OCI-LY1 (cell line): ENCODE measurements at regions not wholly inside any gene's neighbourhood (a gene's known extent, or its start where the extent isn't known, plus 50 kb on each side); places are given as distances from the start of the nearest gene placed in this dataset.

Experiments used
- H2AFZ ChIP-seq: fragments of 200-600 bp; sonication (generic), shearing (Covaris generic); 2 replicates; pipeline ENCODE4 v1.6.0; 2014; ENCODE audit warnings: antibody characterized with exemption, mild to moderate bottlenecking, low read length
- H3F3A ChIP-seq: fragments of 200-600 bp; sonication (generic), shearing (Covaris generic); 2 replicates; pipeline ENCODE4 v1.6.0; 2014; ENCODE audit warnings: mild to moderate bottlenecking, antibody characterized with exemption, low read length, moderate library complexity; ENCODE audit not compliant: insufficient read depth
- H3K27ac ChIP-seq: fragments of 200-600 bp; sonication (generic); 2 replicates; pipeline ENCODE4 v1.5.1; 2014; ENCODE audit warnings: low read length, mixed run types, mild to moderate bottlenecking, low read depth; ENCODE audit not compliant: poor library complexity, severe bottlenecking
- H3K27me3 ChIP-seq: fragments of 200-600 bp; sonication (generic); 2 replicates; pipeline ENCODE4 v1.6.0; 2014; ENCODE audit warnings: antibody characterized with exemption, mild to moderate bottlenecking, low read length, moderate library complexity; ENCODE audit not compliant: insufficient read depth
- H3K36me3 ChIP-seq: fragments of 200-600 bp; sonication (generic); 2 replicates; pipeline ENCODE4 v1.6.1; 2014; ENCODE audit warnings: mild to moderate bottlenecking, antibody characterized with exemption, low read length, moderate library complexity, mixed read lengths; ENCODE audit not compliant: insufficient read depth
- H3K4me1 ChIP-seq: fragments of 200-600 bp; sonication (generic); 2 replicates; pipeline ENCODE4 v1.5.1; 2014; ENCODE audit warnings: mild to moderate bottlenecking, low read length, moderate library complexity; ENCODE audit not compliant: insufficient read depth, severe bottlenecking
- H3K4me2 ChIP-seq: fragments of 200-600 bp; sonication (generic), shearing (Covaris generic); 2 replicates; pipeline ENCODE4 v1.6.1; 2014; ENCODE audit warnings: low read length
- H3K4me3 ChIP-seq: fragments of 200-600 bp; sonication (generic); 2 replicates; pipeline ENCODE4 v1.5.1; 2014; ENCODE audit warnings: low read length, low read depth, mild to moderate bottlenecking, mixed read lengths; ENCODE audit not compliant: poor library complexity, severe bottlenecking
- H3K79me2 ChIP-seq: fragments of 200-600 bp; shearing (Covaris generic); 2 replicates; pipeline ENCODE4 v1.6.1; 2016; ENCODE audit warnings: mixed run types, low read length, mixed read lengths; ENCODE audit not compliant: insufficient read depth
- H3K9ac ChIP-seq: fragments of 200-600 bp; sonication (generic), shearing (Covaris generic); 2 replicates; pipeline ENCODE4 v1.6.1; 2014; ENCODE audit warnings: mild to moderate bottlenecking, low read length, mixed read lengths
- H3K9me2 ChIP-seq: fragments of 200-600 bp; sonication (generic), shearing (Covaris generic); 2 replicates; pipeline ENCODE4 v1.6.1; 2014; ENCODE audit warnings: low read depth, mild to moderate bottlenecking, low read length, mixed read lengths
- H3K9me3 ChIP-seq: fragments of 200-600 bp; shearing (Covaris generic); 2 replicates; pipeline ENCODE4 v1.6.1; 2014; ENCODE audit warnings: low read length, mixed read lengths
- H4K20me1 ChIP-seq: fragments of 200-600 bp; sonication (generic), shearing (Covaris generic); 2 replicates; pipeline ENCODE4 v1.6.0; 2016; ENCODE audit warnings: mild to moderate bottlenecking, low read length; ENCODE audit not compliant: insufficient read depth
- CTCF ChIP-seq: fragments of 200-600 bp; sonication (generic), shearing (Covaris generic); IDR thresholded peaks from 2 replicates; pipeline ENCODE4 v1.5.1; 2017; ENCODE audit warnings: mild to moderate bottlenecking, antibody characterized with exemption, low read length, moderate library complexity, mixed read lengths
- EZH2 ChIP-seq: fragments of 200-600 bp; sonication (generic), shearing (Covaris generic); IDR thresholded peaks from 2 replicates; pipeline ENCODE4 v1.8.0; 2017; ENCODE audit warnings: borderline replicate concordance, mixed run types, mild to moderate bottlenecking, antibody characterized with exemption, low read length, moderate library complexity, mixed read lengths

GRCh38 chr2:67339234-67339885 lies 57.8 kb upstream of the ETAA1 start:
- TF ChIP-seq EZH2 (no peak), CTCF (no peak)
- H3K27ac ChIP-seq, result no peak overlapping the region

GRCh38 chr2:67340133-67341011 lies 56.8 kb upstream of the ETAA1 start:
- Histone ChIP-seq H3K9me2 (no peaks in the 10 kb centered on the region), H4K20me1 (no peaks in the 10 kb centered on the region), H3F3A (no peaks in the 10 kb centered on the region), H3K4me1 (no peaks in the 10 kb centered on the region), H3K4me3 (no peak overlapping the region), H3K9me3 (no peaks in the 10 kb centered on the region), H3K27me3 (no peaks in the 10 kb centered on the region), H2AFZ (no peak overlapping the region), H3K36me3 (no peaks in the 10 kb centered on the region), H3K4me2 (no peak overlapping the region), H3K79me2 (no peaks in the 10 kb centered on the region), H3K27ac (no peak overlapping the region), H3K9ac (no peak overlapping the region)
- TF ChIP-seq EZH2, result no peak
- TF ChIP-seq CTCF, result no peak

More at GRCh38 chr2:67339234-67339885, 57.8 kb upstream of the ETAA1 start:
- Histone ChIP-seq H3K9ac (no peak overlapping the region), H3K9me3 (no peaks in the 10 kb centered on the region), H3K4me1 (no peaks in the 10 kb centered on the region), H3K9me2 (no peaks in the 10 kb centered on the region), H3K79me2 (no peaks in the 10 kb centered on the region), H3K27me3 (no peaks in the 10 kb centered on the region), H3K4me3 (no peak overlapping the region), H2AFZ (no peak overlapping the region), H3F3A (no peaks in the 10 kb centered on the region), H3K4me2 (no peak overlapping the region), H4K20me1 (no peaks in the 10 kb centered on the region), H3K36me3 (no peaks in the 10 kb centered on the region)

GRCh38 chr2:67341012-67341318 lies 56.2 kb upstream of the ETAA1 start:
- H3K4me2 ChIP-seq, result no peak overlapping the region
- no peak overlapping the region for H3K27ac ChIP-seq
- H3K27me3 ChIP-seq, result no peaks in the 10 kb centered on the region
- no peak overlapping the region for H3K9ac ChIP-seq
- H3K4me3 ChIP-seq, result no peak overlapping the region
- no peaks in the 10 kb centered on the region for H3K4me1 ChIP-seq
- no peak for TF ChIP-seq EZH2
- TF ChIP-seq CTCF, result no peak
- no peaks in the 10 kb centered on the region for H3K79me2 ChIP-seq
- no peaks in the 10 kb centered on the region for H3F3A ChIP-seq
- H3K9me3 ChIP-seq, result no peaks in the 10 kb centered on the region
- H2AFZ ChIP-seq, result no peak overlapping the region
- H3K9me2 ChIP-seq, result no peaks in the 10 kb centered on the region
- no peaks in the 10 kb centered on the region for H4K20me1 ChIP-seq
- H3K36me3 ChIP-seq, result no peaks in the 10 kb centered on the region
